HG03108 (cell line): ENCODE measurements at regions not wholly inside any gene's neighbourhood (a gene's known extent, or its start where the extent isn't known, plus 50 kb on each side); places are given as distances from the start of the nearest gene placed in this dataset.

Source experiments
- ATAC-seq: cut with Tn5 transposase; IDR thresholded peaks from one replicate; pipeline ENCODE4 v1.9.1; 2021; ENCODE audit warnings: moderate library complexity; ENCODE audit not compliant: unreplicated experiment

- no peak for ATAC-seq
These were observed 64.5 kb downstream of the TUSC1 start for GRCh38 chr9:25613709-25614108.

GRCh38 chr9:25603106-25603505 lies 75.1 kb downstream of the TUSC1 start:
- ATAC-seq, result no peak

- ATAC-seq, result no peak
These were observed 75.7 kb downstream of the TUSC1 start for GRCh38 chr9:25602400-25603044.

GRCh38 chr9:25600501-25600900 lies 77.7 kb downstream of the TUSC1 start:
- no peak for ATAC-seq

GRCh38 chr9:25584611-25585010 lies 93.6 kb downstream of the TUSC1 start:
- ATAC-seq, result no peak

- ATAC-seq, result no peak
These were observed 105.0 kb downstream of the TUSC1 start for GRCh38 chr9:25573281-25573680.

GRCh38 chr9:25571491-25571890 lies 106.8 kb downstream of the TUSC1 start:
- ATAC-seq, result no peak

GRCh38 chr9:25570802-25571201 lies 107.4 kb downstream of the TUSC1 start:
- no peak for ATAC-seq

- ATAC-seq, result no peak
These were observed 116.1 kb downstream of the TUSC1 start for GRCh38 chr9:25562101-25562500.

GRCh38 chr9:25557645-25558300 lies 120.5 kb downstream of the TUSC1 start:
- no peak for ATAC-seq

GRCh38 chr9:25556540-25556939 lies 121.7 kb downstream of the TUSC1 start:
- no peak for ATAC-seq

GRCh38 chr9:25548847-25549246 lies 129.4 kb downstream of the TUSC1 start:
- no peak for ATAC-seq

- ATAC-seq, result no peak
These were observed 134.4 kb downstream of the TUSC1 start for GRCh38 chr9:25543806-25544205.

GRCh38 chr9:25542319-25542718 lies 135.9 kb downstream of the TUSC1 start:
- ATAC-seq, result no peak

- ATAC-seq, result no peak
These were observed 140.4 kb downstream of the TUSC1 start for GRCh38 chr9:25537808-25538207.

- ATAC-seq, result no peak
These were observed 159.0 kb downstream of the TUSC1 start for GRCh38 chr9:25519286-25519685.

GRCh38 chr9:25517701-25518100 lies 160.5 kb downstream of the TUSC1 start:
- ATAC-seq, result no peak

- ATAC-seq, result no peak
These were observed 164.7 kb downstream of the TUSC1 start for GRCh38 chr9:25513509-25514033.

GRCh38 chr9:25505644-25506043 lies 172.6 kb downstream of the TUSC1 start:
- no peak for ATAC-seq

GRCh38 chr9:25481372-25481771 lies 196.9 kb downstream of the TUSC1 start:
- no peak for ATAC-seq

- ATAC-seq, result no peak
These were observed 197.5 kb downstream of the TUSC1 start for GRCh38 chr9:25480696-25481095.

- ATAC-seq, result no peak
These were observed 205.6 kb downstream of the TUSC1 start for GRCh38 chr9:25472681-25473080.
